ENCODE measurements at regions not wholly inside any gene's neighbourhood (a gene's known extent, or its start where the extent isn't known, plus 50 kb on each side); places are given as distances from the start of the nearest gene placed in this dataset.

- DNase-seq (ENCODE audit: low spot score), result no peak
- Histone ChIP-seq H3K27me3 (peaks cover 31% of the 10 kb centered on the region), H2AFZ (no peak overlapping the region), H3K9me2 (replicated peaks; ENCODE audit: insufficient read depth) (no peaks in the 10 kb centered on the region), H3K9me3 (ENCODE audit: low read depth) (no peaks in the 10 kb centered on the region), H3K27ac (no peak overlapping the region), H3K79me2 (no peaks in the 10 kb centered on the region), H3K36me3 (replicated peaks; ENCODE audit: insufficient read depth, low read depth) (no peaks in the 10 kb centered on the region), H3K4me1 (ENCODE audit: insufficient read depth) (no peaks in the 10 kb centered on the region), H3K4me2 (no peak overlapping the region), H3K4me3 (no peak overlapping the region), H4K20me1 (ENCODE audit: insufficient read depth, poor library complexity, severe bottlenecking) (no peaks in the 10 kb centered on the region)
- WGBS (ENCODE audit: low lambda C conversion rate, missing lambda C conversion rate), result 92% methylated on average over 4 of the region's 4 CpGs
- TF ChIP-seq EZH2 (IDR thresholded peaks at IDR 0.05; ENCODE audit: borderline replicate concordance) (no peak), EZH2phosphoT487 (IDR thresholded peaks at IDR 0.05; ENCODE audit: low read depth, severe bottlenecking, unreplicated experiment) (no peak), CTCF (IDR thresholded peaks at IDR 0.05; ENCODE audit: poor library complexity) (no peak)
Observed at GRCh38 chr1:37294096-37294495, 180.3 kb upstream of the ZC3H12A start.

- Histone ChIP-seq H3K79me2 (no peaks in the 10 kb centered on the region), H4K20me1 (ENCODE audit: insufficient read depth, poor library complexity, severe bottlenecking) (no peaks in the 10 kb centered on the region), H3K27ac (no peak overlapping the region), H3K4me2 (no peak overlapping the region), H3K4me1 (ENCODE audit: insufficient read depth) (no peaks in the 10 kb centered on the region), H3K27me3 (peaks cover 31% of the 10 kb centered on the region), H3K36me3 (replicated peaks; ENCODE audit: insufficient read depth, low read depth) (no peaks in the 10 kb centered on the region), H2AFZ (no peak overlapping the region), H3K4me3 (no peak overlapping the region), H3K9me3 (ENCODE audit: low read depth) (no peaks in the 10 kb centered on the region), H3K9me2 (replicated peaks; ENCODE audit: insufficient read depth) (no peaks in the 10 kb centered on the region)
- WGBS (ENCODE audit: low lambda C conversion rate, missing lambda C conversion rate), result 81% methylated on average over 6 of the region's 6 CpGs
- TF ChIP-seq EZH2 (IDR thresholded peaks at IDR 0.05; ENCODE audit: borderline replicate concordance), result no peak
- TF ChIP-seq EZH2phosphoT487 (IDR thresholded peaks at IDR 0.05; ENCODE audit: low read depth, severe bottlenecking, unreplicated experiment), result no peak
- no peak for TF ChIP-seq CTCF (IDR thresholded peaks at IDR 0.05; ENCODE audit: poor library complexity)
- no peak for DNase-seq (ENCODE audit: low spot score)
Observed at GRCh38 chr1:37294529-37294928, 179.9 kb upstream of the ZC3H12A start.

- TF ChIP-seq EZH2phosphoT487 (IDR thresholded peaks at IDR 0.05; ENCODE audit: low read depth, severe bottlenecking, unreplicated experiment) (no peak), EZH2 (IDR thresholded peaks at IDR 0.05; ENCODE audit: borderline replicate concordance) (no peak), CTCF (IDR thresholded peaks at IDR 0.05; ENCODE audit: poor library complexity) (no peak)
- Histone ChIP-seq H3K9me2 (replicated peaks; ENCODE audit: insufficient read depth) (no peaks in the 10 kb centered on the region), H3K36me3 (replicated peaks; ENCODE audit: insufficient read depth, low read depth) (no peaks in the 10 kb centered on the region), H2AFZ (no peak overlapping the region), H3K4me1 (ENCODE audit: insufficient read depth) (no peaks in the 10 kb centered on the region), H3K4me2 (no peak overlapping the region), H3K4me3 (no peak overlapping the region), H3K27me3 (peaks cover 25% of the 10 kb centered on the region), H3K79me2 (no peaks in the 10 kb centered on the region), H3K27ac (no peak overlapping the region), H4K20me1 (ENCODE audit: insufficient read depth, poor library complexity, severe bottlenecking) (no peaks in the 10 kb centered on the region), H3K9me3 (ENCODE audit: low read depth) (no peaks in the 10 kb centered on the region)
- WGBS (ENCODE audit: low lambda C conversion rate, missing lambda C conversion rate), result 64% methylated on average over 6 of the region's 6 CpGs
- no peak for DNase-seq (ENCODE audit: low spot score)
Observed at GRCh38 chr1:37298769-37299168, 175.6 kb upstream of the ZC3H12A start.

- no peak overlapping the region for H2AFZ ChIP-seq
- no peaks in the 10 kb centered on the region for H3K9me3 ChIP-seq (ENCODE audit: low read depth)
- 94% methylated on average over 5 of the region's 5 CpGs for WGBS (ENCODE audit: low lambda C conversion rate, missing lambda C conversion rate)
- H3K79me2 ChIP-seq, result no peaks in the 10 kb centered on the region
- H3K4me2 ChIP-seq, result no peak overlapping the region
- TF ChIP-seq EZH2 (IDR thresholded peaks at IDR 0.05; ENCODE audit: borderline replicate concordance) (no peak), CTCF (IDR thresholded peaks at IDR 0.05; ENCODE audit: poor library complexity) (no peak), EZH2phosphoT487 (IDR thresholded peaks at IDR 0.05; ENCODE audit: low read depth, severe bottlenecking, unreplicated experiment) (no peak)
- H3K4me1 ChIP-seq (ENCODE audit: insufficient read depth), result no peaks in the 10 kb centered on the region
- H3K27ac ChIP-seq, result no peak overlapping the region
- H3K36me3 ChIP-seq (replicated peaks; ENCODE audit: insufficient read depth, low read depth), result no peaks in the 10 kb centered on the region
- no peaks in the 10 kb centered on the region for H4K20me1 ChIP-seq (ENCODE audit: insufficient read depth, poor library complexity, severe bottlenecking)
- H3K27me3 ChIP-seq, result peaks cover 25% of the 10 kb centered on the region
- DNase-seq (ENCODE audit: low spot score), result no peak
- H3K4me3 ChIP-seq, result no peak overlapping the region
- H3K9me2 ChIP-seq (replicated peaks; ENCODE audit: insufficient read depth), result no peaks in the 10 kb centered on the region
Observed at GRCh38 chr1:37299216-37299615, 175.2 kb upstream of the ZC3H12A start.

Data from hepatocyte (in vitro differentiated cells).